GM19324 (cell line): ENCODE measurements at regions not wholly inside any gene's neighbourhood (a gene's known extent, or its start where the extent isn't known, plus 50 kb on each side); places are given as distances from the start of the nearest gene placed in this dataset.

Source experiments
- ATAC-seq: cut with Tn5 transposase; IDR thresholded peaks from one replicate; pipeline ENCODE4 v1.9.1; 2021; ENCODE audit warnings: mild to moderate bottlenecking, moderate library complexity; ENCODE audit not compliant: unreplicated experiment, low FRiP score

GRCh38 chr11:106447631-106448191, 370.2 kb downstream of the AASDHPPT start:
- ATAC-seq = no peak

GRCh38 chr11:106449763-106450162, 372.3 kb downstream of the AASDHPPT start:
- ATAC-seq = no peak

GRCh38 chr11:106451228-106451922, 373.9 kb downstream of the AASDHPPT start:
- no peak for ATAC-seq

- ATAC-seq = no peak
These were observed 379.2 kb downstream of the AASDHPPT start for GRCh38 chr11:106456647-106457046.

- ATAC-seq = no peak
These were observed 380.3 kb downstream of the AASDHPPT start for GRCh38 chr11:106457727-106458126.

- no peak for ATAC-seq
These were observed 381.7 kb downstream of the AASDHPPT start for GRCh38 chr11:106459135-106459534.

DNA sequence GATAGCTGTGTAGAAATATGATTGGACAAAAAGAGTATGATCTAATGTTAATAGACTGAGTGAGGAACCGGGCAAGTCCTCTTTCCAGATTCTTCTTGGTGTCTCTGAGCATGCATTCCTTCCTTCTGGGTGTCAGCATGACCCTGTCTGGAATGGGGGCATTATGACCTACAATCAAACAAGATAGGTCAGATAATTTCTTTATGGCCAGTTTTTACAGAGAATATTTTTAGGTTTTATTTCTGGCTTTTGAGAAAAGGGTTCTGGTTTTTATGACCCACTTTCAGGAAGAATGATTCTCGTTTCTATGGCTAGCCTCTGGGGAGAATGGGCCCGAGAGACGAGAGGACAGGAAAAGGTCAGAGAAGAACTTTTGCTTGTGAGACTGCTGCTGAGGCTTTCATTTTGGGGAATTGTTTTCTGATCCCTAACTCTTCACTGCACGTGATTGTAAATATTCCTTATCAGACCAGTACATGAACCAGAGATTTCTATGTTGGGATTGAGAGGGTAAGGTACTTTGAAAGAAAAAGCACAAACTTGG, 383.8 kb downstream of the AASDHPPT start:
- no peak for ATAC-seq

GRCh38 chr11:106461839-106462545, 384.5 kb downstream of the AASDHPPT start:
- no peak for ATAC-seq

DNA sequence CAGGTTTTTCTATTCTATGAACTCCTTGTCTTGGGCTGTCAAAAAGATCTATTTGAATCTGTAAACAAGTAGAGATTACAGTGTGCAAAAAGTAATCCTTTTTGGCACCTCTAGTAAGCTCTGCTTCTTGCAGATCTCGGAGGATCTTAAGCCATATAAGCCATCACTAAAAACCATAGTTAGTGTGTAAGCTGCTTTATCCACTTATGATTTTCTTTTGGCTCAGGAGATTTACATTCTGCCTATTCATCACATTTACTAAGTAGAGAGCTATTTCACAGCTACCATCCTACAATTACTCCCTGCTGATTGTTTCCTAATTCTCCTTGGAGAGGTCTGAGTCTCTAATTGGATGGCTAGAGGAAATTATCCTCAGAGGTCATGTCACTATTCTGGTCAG, 385.7 kb downstream of the AASDHPPT start:
- no peak for ATAC-seq

DNA sequence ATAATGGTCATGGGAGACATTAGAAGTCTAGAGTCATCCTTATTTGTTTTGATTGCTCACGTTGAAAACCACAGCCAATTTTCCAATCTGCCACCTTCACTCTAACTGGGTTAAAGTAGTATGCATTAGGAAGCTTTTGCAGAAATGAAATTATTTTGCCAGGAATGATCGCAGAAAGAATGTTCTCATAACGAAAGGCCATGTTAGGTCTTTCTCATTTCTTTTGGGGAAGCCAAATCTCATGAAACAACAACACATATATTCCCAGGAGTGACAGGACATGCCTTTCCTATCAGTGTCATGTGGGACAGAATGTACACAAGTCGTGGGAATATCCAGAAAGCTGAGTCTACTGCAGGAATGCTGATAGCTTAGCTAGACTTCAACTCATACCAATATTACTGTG, 386.3 kb downstream of the AASDHPPT start:
- no peak for ATAC-seq

DNA sequence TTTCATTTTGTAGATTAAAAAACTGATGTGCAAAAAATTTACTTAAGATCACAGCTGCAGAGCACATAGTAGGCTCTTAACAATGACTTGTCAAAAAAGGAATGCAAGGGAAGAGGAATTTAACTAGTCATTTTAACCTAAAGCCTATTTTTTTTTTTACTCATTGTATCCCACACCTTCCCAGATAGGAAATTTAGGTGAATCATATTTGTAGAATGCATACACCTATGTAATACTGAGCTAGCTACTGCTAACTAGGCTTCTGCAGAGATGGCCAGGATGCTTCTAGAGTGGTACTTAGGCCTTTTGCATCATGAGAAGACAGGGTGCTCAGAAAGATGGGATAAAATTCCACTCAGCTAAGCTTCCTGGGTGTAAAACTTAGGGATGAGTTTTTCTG, 387.3 kb downstream of the AASDHPPT start:
- no peak for ATAC-seq

GRCh38 chr11:106466521-106467080, 389.1 kb downstream of the AASDHPPT start:
- no peak for ATAC-seq

DNA sequence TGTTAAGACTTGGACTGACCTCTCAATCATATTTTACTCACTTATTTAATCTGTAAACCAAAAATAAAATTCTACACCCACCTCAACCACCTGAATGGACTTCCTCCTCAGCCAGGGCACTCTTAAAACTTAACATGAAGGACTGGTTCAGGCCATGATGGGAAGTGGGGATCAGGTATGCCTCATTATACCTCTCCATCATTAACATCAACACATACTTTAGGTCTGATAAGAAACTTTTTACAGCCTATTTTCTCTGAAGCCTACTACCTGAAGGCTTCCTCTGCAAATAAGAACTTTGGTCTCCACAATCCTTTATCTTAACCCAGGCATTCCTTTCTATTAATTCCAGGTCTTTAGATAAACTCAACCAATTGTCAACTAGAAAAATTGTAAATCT, 390.0 kb downstream of the AASDHPPT start:
- ATAC-seq = no peak

DNA sequence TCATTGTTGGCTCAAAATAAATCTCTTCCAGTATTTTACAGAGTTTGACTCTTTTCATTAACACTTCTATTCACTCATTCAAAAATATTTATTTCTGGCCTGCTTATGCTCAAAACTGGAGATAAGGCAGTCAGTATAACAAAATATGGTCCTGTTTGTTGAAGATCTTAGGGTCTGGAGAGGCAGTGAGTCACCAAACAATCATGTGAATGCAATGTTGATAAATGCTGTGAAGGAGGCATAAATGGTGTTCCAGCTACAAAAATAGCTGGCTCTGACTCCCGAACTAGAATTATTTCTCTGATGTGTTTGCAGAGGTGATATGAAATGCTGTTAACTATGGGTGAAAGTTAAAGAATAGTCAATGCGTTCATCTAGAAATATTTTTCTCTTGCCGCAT, 390.6 kb downstream of the AASDHPPT start:
- no peak for ATAC-seq

GRCh38 chr11:106468531-106468930, 391.1 kb downstream of the AASDHPPT start:
- no peak for ATAC-seq

- no peak for ATAC-seq
These were observed 392.8 kb downstream of the AASDHPPT start for GRCh38 chr11:106470230-106470629.

GRCh38 chr11:106471276-106471675, 393.8 kb downstream of the AASDHPPT start:
- ATAC-seq = no peak

DNA sequence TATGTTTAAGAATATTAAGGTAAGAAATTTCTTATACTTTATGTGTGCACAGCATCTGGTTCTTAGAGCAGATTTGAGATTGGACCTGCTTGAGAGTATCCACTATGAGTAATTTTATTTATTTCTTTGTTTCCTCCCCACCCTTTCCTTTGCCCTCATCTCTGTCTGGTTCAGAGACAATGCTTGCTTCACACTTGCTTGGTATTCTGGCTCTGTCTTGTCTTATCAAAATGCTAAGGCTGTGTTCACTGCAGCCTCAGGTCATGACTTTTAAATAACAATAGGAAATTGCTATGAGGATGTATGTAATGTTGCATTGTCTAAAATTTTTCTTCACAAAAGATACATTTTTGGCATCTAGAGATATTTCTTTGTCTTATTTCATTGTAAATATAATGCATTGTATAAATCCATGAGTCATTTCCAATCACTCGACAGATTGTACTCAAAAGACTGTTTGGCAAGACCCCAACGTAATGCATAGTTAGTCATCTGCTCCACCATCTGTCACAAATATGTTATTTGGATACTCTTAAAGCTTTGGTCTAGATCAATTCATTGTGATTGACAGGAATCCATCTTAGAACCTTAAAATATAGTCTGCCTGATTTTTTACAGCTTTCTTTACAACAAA, 395.7 kb downstream of the AASDHPPT start:
- no peak for ATAC-seq

DNA sequence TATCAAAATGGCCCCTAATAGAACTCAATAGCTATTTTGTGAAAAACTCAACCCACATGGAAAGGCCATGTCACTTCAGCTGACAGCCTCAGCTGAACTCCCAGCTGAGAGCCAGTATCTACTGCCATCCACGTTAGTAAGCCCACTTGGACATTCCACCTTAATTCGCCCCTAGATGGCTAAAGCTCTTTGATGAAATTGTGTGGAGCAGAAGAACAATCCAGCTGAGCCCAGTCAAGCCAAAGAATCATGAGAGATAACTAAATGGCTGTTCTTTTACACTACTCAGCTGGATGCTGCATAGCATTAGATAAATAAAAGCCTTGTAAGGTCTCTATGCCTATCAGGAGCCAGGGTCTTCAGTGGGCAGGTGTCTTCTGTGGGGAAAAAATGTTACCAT, 396.8 kb downstream of the AASDHPPT start:
- no peak for ATAC-seq

- ATAC-seq = no peak
These were observed 397.7 kb downstream of the AASDHPPT start for GRCh38 chr11:106475181-106475580.

DNA sequence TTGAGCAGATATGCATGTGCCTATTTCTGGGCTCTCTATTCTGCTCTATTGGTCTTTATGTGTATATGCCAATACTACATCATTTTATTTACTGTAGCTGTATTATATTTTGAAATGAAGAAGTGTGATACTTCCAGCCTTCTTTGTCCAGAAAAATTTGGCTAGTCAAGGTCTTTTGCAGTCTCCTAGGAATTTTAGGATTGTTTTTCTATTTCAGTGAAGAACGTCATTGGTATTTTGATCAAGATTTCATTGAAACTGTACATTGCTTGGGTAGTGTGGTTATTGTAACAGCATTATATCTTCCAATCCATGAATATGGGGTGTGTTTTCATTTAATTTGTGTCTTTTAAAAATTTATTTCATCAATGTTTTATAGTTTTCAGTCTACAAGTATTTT, 400.3 kb downstream of the AASDHPPT start:
- no peak for ATAC-seq
